ENCODE measurements at regions not wholly inside any gene's neighbourhood (a gene's known extent, or its start where the extent isn't known, plus 50 kb on each side); places are given as distances from the start of the nearest gene placed in this dataset.

DNA sequence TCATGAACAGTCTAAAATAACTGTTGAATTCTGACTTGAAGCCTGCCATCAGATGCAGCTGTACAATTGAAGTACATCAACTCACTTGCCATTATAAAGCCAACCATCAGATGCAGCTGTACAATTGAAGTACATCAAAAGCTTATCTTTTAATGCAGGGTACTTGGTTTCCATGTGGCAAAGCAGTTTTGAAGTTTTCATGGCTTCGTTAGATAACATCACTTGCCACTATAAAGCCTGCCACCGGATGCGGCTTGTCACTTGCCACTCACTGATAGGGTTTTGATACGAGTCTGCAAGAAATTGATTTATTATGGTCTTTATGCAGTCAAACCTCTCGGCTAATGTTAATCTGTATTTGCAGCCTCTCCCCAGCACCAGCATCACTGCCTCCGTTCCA is 1605.8 kb downstream of the SUCLG1 start:
- DNase-seq: no peak

DNA sequence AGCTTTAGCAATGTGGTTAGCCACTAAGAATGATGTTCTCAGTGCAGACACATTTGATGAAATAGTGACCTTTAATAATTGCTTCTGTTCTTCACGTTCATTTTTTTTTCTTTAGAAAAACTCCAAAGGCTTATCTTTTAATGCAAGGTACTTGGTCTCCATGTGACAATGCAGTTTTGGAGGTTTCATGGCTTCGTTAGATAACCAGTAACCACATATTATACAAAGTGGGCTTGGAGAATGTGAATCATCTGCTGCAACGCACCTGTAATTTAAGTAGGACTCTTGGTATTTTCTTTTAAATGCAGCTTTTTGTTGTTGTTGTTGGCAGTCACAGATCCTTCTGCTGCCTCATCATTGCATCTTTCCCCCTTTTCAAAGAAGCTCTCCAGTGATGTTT is 1606.3 kb downstream of the SUCLG1 start:
- no peak for DNase-seq

DNA sequence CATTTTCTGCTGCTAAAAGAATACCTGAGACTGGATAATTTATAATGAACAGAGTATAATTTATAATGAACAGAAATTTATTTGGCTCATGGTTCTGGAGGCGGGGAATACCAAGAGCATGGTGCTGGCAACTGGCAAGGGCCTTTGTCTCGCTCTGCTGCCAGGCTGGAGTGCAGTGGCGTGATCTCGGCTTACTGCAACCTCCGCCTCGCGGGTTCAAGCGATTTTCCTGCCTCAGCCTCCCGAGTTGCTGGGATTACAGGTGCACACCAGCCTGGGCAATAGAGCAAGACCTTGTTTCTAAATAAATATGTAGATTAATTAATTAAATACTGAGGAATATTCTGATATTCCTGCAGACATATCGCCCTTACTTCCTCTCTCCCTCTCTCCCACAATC is 1610.8 kb downstream of the SUCLG1 start:
- DNase-seq: no peak

DNA sequence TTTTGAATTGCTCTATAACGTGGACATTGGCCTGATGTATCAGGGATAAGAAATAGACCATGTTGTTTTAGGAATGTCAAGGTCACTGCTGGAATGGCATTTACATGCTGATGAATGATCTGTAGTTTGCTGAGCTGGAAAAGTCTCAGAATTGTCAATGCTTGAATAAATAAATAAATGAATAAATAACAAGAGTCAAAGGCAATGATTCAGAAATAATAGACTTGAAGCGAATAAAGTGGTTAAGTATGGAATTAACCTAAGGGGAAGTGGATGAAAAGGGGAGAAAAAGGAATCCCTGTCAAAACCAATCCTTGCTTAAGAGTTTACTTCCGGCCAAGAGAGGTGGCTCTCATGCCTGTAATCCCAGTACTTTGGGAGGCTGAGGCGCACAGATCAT is 1620.0 kb downstream of the SUCLG1 start:
- DNase-seq: no peak

DNA sequence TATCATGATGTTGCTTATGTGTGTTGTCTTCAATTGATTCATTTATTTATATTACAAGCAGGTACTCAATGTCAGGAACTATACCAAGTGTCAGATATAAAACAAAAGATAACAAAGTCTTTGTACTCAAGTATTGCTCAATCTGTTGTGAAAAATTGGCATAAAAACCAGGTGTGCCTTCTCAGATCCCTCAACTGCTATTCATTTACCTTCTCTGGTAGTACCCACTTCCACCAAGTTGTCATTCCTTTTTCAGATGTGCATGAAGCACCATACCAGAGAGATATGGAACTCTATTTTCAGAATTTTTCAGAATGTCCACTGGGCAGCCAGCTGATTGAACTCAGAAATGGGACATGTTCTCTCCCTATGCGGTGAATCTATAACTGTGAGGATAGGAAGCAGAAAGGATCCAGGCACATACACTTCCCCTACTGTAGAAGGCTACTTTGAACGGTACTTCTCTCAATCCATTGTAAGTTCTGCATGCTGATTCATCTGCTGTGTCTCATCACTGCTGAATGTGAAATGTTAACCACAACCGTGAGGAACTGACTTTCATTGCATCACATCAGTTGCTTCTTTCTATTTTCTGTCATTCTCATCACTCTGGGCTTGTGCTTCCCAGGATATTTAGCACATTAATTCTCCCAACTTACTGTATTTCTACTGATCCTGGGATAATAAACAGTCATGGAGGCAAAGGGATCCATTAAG is 1621.3 kb downstream of the SUCLG1 start:
- no peak for DNase-seq

DNA sequence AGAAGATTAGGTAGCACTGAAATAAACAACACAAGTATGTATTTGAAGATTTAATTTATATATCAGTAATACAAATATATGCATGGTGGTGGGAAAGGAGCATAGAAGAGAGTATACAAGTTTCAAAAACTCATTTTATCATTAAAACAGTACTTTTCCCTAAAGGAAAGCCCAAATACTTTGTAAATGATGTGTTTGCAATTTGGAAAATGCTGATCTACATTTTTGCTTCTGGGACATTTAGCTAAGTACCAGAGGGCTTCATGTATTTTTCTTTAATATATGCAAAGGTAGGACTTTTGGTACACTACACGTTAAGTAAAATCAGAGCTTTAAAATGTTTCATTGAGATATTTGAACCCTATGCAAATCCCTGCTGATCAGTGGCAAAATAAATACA is 1624.2 kb downstream of the SUCLG1 start:
- DNase-seq: no peak

DNA sequence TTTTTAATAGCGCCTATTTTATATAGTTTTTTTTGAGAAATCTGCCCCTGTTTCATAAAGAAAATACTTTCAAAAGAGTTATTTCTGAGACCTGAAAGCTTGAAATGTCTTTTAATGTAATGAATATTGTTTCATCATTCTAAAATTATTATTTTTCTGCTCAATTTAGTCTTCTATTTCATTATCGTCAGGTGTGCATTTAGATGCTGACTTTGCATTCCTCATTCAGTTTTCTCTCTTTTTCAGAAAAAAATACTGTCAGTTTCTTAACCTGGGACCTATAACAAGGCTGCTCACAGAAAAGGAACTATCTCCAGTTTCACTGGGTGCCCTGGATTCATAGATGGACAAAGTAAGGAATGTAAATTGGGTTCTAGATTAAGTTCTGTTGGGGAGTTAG is 1631.7 kb downstream of the SUCLG1 start:
- DNase-seq: no peak

DNA sequence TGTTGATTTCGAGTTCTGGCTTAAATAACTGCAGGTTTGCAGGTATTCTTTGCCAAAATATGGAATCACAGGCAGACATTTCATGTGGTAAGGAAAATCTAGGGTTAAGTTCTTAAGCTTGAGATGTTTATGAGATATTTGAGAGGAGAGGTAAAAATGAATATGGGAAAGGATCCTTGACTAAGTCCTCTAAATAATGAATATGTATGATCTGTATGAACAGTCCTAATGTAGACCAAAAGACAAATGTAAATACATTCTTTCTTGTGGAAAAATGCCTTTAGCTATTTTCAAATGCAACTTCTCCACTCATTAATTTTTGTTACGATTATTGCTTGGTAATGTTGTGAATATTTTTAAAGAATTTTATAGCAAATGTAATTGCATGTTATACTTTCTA is 1632.6 kb downstream of the SUCLG1 start:
- DNase-seq: no peak

DNA sequence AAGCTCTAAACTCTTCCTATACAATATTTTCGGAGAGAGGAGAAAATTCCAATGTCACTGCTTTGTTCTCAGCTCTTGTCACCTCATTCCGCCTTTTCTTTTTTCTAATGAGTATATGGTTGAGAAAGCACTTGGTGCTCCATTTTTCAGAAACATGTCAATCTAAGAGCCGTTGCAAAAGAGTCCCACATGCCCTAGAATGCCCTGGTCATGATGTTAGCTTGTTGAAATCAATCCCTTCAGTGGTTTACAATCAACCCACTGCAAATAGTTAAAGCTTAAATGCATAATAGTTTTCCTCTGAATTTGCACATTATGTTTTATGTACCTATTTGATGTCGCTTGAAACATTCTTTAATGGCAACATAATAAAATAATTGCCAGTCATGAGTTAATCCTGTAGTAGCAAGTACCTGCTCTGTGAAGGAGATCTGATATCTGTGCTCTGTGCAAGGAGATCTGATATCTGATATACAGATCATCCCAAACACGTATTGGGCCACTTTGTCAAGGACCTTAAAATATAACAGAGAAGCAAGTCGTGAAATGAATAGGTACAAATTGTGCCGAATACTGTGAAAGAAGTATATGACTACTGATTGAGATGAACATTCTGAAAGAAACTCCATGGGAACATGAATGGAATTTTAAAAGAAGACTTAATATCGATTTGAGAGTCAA is 1633.5 kb downstream of the SUCLG1 start:
- no peak for DNase-seq

DNA sequence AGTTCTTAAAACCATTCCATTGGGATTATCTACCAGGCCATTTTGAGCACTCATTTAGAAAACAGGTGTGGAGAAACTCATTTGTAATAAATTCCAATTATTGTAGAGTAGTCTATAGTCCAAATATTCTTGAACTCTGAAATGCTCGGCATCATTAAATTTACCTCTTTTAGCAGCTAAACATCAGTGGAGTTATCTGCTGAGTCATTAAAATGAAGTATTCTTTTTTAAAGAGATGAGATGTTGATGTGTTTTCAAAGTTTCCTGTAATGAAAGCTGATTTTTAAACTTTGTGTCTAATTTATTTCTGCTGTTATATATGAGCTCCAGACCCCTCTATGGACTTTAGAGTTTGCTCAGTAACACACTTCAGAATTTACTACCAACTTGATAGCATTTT is 1635.2 kb downstream of the SUCLG1 start:
- DNase-seq: no peak

DNA sequence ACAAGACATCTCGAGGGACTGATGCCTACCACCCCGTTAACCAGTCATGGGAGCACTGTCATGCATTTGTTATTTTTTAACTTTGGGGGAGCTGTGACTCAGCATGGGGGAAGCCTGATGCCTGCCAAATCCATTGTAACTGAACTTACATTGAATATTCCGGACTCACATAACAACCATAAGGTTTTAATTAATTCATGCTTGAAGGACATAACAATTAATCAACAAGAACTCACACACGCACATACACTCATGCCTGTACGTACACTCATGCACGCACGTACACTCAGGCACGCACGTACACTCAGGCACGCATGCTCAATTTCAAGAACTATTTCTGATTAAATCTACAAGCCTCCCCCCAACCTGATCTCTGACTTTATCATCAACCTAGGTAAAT is 1639.1 kb downstream of the SUCLG1 start:
- DNase-seq: no peak

DNA sequence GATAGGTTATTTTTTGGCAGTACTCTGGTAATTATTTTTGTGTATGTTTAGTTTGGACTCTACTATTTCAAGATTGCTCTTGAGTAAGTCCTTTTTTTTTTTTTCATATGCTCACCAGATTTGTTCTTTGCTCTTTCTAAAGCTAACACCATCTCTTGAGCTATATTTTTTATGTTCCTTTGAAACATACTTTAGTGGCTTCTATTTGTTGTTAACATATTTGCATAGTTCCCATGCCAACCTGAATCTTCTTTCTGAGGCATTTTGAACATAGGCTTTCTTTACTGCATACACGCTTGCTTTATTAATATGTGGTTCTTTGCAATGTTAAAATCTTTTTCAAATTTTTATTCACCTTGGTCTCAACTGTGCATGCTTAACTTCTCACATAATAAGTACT is 1644.9 kb downstream of the SUCLG1 start:
- no peak for DNase-seq

DNA sequence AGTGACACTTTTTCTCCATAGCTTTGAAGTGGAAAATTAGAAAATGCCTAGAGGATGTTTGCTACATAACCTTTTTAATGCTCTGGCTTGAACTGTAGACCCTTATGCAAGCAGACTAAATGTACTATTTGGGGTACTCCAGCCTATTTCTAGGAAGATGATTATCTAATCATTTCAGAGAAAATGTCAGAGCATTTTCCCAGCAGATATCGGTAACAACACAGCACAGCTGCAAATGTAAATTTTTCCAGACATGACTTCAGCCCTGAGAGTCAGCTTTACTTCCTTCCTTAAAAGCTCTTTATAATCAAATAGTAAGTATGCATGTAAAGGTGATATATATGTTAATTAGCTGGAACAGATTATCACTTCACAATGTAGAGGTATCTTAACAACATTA is 1647.1 kb downstream of the SUCLG1 start:
- DNase-seq: no peak

DNA sequence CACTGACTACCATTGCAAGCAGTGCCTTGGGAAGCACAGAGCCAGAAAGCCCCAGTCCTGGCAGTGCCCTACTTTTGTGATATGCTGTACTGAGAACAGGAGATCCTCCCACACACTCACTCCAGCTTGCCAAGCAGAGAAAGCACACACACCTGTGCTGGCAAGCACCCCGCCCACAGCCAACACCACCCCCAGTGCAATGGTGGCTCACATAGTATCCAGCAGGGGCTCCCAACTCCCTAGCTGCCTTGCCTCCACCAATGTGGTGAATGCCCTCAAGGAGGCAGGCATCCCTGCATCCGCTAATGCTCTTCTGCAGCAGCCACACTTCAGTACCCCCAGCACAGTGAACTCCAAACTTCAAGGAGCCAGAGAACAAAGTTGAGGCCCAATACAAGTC is 1655.8 kb downstream of the SUCLG1 start:
- no peak for DNase-seq

DNA sequence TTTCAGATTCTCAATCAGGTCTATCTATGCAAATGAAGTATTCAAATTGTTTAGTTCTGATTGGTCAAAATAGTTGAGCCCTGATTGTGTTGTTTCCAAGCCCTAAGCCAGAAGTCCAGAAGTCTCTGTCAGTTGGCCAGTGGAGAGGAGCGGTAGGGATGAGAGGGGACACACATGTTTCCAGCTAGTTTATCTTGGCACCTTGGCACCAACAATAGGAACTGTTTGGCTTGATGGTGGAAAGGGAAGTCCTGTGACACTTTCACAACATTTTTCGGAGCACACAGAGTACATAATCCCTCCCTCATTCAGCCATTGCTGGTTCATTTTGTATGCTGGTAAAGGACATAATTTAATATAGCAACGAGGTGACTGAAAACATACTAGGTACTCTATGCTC is 1661.6 kb downstream of the SUCLG1 start:
- DNase-seq: no peak

DNA sequence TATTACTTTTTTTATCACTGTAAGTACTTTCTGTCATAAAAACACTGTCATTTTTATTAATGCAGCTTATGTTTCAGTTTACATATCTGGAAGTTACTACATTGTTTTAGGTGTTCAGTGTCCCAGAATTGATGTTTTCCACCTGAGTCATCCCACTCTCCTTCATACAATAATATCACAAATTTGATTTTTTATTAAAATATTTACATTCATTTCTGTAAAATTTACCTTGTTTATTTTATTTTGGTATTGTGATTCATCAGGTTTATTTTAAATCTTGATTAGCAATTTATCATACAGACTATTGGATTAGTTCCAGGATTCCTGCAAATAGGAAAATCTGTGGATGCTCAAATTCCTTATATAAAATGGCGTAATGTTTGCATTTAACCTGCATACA is 1662.9 kb downstream of the SUCLG1 start:
- DNase-seq: no peak

DNA sequence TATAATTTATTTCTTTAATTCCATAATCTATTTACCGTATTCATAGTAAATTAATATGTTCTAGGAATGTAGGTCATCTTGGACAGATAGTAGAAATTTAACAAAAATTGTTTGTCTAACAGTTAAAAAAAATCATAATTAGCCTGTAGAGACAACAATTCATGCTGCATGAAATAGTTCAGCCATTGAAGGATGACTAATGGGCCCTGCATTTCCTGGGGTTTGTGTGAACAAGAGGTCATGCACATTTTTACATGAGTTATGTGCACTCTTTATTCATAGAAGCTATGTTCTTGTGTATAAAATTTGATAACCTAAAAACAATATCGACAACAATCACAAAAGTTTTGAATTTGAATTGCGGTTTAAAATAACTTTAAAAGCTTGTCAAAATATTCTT is 1663.6 kb downstream of the SUCLG1 start:
- no peak for DNase-seq

DNA sequence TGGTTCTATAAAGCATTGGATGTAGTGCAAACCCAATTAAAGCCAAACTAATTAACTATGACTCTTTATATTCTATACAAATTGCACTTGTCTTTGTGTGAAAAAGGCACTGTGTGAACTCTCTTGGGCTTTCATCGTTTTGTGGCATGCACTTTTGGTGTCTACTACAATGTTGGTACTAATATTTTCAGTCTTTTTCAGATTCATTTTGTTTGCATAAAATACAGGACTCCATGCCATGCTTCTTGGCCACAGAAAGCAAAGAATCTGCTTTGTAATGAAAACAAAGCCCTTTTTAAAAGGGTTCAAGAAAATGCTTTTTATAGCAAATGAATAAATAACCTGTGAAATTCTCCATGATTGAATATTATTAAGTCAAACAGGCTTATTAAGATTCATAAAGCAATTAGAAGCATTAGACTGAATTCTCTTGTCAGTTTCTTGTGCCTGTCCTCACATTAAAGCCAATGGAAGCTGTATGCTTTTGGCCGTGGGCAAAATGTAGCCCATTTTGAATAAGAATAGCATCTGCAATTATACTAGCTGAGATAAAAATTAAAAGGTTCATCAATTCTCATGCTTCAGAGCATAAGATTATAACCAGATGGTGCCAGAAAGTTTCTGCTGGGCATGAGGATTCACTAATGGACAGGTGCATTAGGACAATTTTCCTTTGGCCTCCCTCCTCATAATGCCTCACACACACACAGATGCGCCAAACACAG is 1665.2 kb downstream of the SUCLG1 start:
- no peak for DNase-seq

DNA sequence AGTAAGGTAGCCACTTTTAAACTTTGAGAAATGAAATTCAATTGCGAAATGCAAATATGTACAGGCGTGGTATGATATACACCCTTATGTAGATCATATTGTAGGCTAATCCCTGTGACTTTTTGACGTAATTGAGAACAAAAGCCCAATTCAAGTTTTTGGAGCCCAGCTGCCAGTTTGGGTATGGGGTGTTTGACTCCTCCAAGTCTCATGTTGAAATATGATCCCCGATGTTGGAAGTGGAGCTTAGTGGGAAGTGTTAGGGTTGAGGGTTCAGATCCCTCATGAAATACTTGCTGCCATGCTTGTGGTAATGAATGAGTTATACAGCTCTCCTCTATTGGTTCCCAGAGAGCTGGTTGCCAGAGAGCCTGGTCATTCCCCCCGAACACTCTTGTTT is 1666.8 kb downstream of the SUCLG1 start:
- DNase-seq: no peak

DNA sequence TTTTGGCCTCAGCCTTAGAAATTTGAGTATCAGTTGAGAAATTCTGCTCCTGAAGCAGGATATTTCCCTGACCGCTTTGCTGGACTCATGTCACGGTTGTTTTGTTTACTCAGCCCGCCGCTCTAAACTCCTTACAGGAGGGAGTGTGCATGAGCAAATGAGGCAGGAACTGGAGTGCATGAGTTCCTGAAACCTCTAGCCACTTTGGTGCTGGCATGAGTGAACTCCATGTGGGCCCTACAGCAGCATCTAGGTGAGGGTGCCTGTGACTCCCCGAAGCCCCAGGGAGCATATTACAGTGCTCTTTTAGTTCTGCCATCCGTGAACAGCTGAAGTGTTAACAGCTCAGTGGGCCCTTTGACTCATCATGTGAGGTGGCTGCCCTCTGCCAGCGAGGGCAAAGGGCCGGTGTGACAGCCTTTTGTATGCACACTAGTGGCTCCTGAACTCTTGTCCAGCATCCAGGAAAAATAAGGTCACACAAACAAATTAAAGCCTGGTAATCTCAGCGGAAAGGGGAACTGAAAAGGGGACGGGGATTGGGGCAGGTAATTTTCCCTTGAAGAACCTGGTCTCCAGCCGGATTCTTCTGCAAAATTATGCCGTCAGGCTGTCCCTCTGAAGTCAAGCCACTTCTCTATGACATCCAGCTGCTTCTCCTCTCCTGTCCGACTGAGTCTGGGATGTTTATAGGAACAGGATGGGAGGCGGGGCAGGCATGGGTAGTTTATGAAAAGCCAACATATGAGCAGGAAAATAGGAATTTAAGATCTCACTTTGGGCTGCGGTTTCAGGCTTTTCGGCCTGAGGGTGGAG is 1668.7 kb downstream of the SUCLG1 start:
- DNase-seq: no peak

DNA sequence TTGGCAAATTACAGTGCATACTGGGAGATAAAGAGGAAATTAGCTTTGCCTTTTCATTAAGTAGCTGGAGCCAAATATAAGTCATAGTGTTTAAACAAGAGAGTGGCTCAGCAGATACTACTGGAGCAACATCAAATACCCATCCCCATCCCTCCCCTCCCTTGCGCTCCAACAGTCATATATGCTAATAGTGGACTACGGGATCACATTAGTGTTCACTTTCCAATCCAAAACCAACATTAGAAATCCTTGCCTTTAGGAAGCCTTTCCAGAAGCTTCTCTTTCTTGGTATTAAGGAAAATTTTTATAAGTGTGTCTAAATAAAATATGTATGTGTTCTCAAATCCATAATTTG is 1669.3 kb downstream of the SUCLG1 start:
- DNase-seq: no peak

DNA sequence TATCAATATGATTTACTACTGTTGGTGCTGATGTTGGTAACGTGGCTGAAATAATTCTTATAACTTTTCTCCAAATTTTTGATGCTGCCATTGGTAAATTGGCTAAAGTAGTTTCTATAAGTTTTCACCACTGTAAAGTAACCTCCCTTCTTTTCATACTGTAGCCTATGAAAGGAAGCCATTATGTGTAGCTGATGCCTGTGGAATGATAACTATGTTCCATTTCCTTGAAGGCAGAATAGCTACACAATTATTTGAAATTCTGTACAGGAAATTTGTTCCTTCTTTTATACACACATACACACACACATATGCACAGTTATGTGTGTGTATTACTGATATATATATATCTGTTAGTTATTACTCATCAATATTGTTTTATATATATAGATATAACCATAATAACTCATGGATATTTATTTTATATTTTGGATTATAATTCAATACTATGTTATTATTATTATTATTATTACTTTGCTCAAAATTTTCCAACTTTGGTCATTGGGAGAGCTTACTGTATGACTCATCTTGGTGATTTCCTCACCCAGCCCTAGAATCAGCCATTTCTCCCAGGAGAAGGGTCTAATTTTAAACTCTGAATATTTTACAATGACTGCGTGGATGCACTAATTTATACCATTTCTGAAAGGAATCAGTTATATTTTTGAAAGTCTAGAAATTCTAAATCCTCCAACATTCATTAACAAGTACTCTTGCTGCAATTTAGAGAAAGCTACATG is 1677.7 kb downstream of the SUCLG1 start:
- DNase-seq: no peak

DNA sequence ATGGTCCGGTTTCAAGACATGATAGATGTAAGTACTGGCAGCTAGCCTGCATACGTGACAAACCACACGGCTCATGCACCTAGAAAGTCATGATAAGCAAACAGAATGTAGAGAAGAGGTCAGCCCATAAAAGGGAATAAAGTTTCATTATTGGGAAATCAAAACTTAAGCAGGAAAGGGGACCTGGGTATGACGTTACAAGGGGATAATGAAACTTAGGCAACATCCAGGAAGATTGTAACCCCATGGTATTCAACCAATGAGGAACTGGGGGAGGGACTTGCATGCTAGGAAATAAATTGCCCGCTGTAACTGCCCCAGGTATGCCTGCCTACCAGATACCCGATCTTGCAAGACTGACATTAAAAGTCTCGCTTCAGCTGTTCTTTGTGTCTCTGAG is 1679.0 kb downstream of the SUCLG1 start:
- DNase-seq: no peak
